NCI-H510A (cell line): ENCODE measurements at regions not wholly inside any gene's neighbourhood (a gene's known extent, or its start where the extent isn't known, plus 50 kb on each side); places are given as distances from the start of the nearest gene placed in this dataset.

Experiments
- DNase-seq: peaks from one replicate; lab custom pipeline; 2025; lab: John Stamatoyannopoulos, UW

- DNase-seq: no peak
Measured at GRCh38 chr5:125293223-125293622, 546.8 kb upstream of the ZNF608 start.

- DNase-seq: no peak
Measured at GRCh38 chr5:125293726-125294125, 547.3 kb upstream of the ZNF608 start.

GRCh38 chr5:125294844-125295243, 548.4 kb upstream of the ZNF608 start:
- DNase-seq: no peak

- DNase-seq: no peak
Measured at GRCh38 chr5:125295405-125295872, 549.0 kb upstream of the ZNF608 start.

- no peak for DNase-seq
Measured at GRCh38 chr5:125298258-125298657, 551.8 kb upstream of the ZNF608 start.

- DNase-seq: no peak
Measured at GRCh38 chr5:125298746-125299379, 552.4 kb upstream of the ZNF608 start.

- no peak for DNase-seq
Measured at GRCh38 chr5:125301711-125302110, 555.3 kb upstream of the ZNF608 start.

GRCh38 chr5:125302577-125302976, 556.1 kb upstream of the ZNF608 start:
- DNase-seq: no peak

- no peak for DNase-seq
Measured at GRCh38 chr5:125306741-125307140, 560.3 kb upstream of the ZNF608 start.

- DNase-seq: no peak
Measured at GRCh38 chr5:125310749-125311148, 564.3 kb upstream of the ZNF608 start.

GRCh38 chr5:125311743-125312142, 565.3 kb upstream of the ZNF608 start:
- no peak for DNase-seq

- no peak for DNase-seq
Measured at GRCh38 chr5:125313555-125313954, 567.1 kb upstream of the ZNF608 start.

- DNase-seq: no peak
Measured at GRCh38 chr5:125315306-125315705, 568.9 kb upstream of the ZNF608 start.

- DNase-seq: no peak
Measured at GRCh38 chr5:125316391-125316790, 570.0 kb upstream of the ZNF608 start.

GRCh38 chr5:125316915-125317535, 570.6 kb upstream of the ZNF608 start:
- DNase-seq: no peak

- no peak for DNase-seq
Measured at GRCh38 chr5:125317536-125317995, 571.1 kb upstream of the ZNF608 start.

- DNase-seq: no peak
Measured at GRCh38 chr5:125321654-125322053, 575.2 kb upstream of the ZNF608 start.

GRCh38 chr5:125323613-125324012, 577.2 kb upstream of the ZNF608 start:
- no peak for DNase-seq

- no peak for DNase-seq
Measured at GRCh38 chr5:125325488-125326149, 579.2 kb upstream of the ZNF608 start.

GRCh38 chr5:125326150-125326510, 579.7 kb upstream of the ZNF608 start:
- DNase-seq: peak; percentile 40

- DNase-seq: peak; percentile 2
Measured at GRCh38 chr5:125327676-125328075, 581.2 kb upstream of the ZNF608 start.

- DNase-seq: no peak
Measured at GRCh38 chr5:125331987-125332598, 585.7 kb upstream of the ZNF608 start.

- DNase-seq: no peak
Measured at GRCh38 chr5:125333416-125333815, 587.0 kb upstream of the ZNF608 start.
